HG03135 (cell line): ENCODE measurements at regions not wholly inside any gene's neighbourhood (a gene's known extent, or its start where the extent isn't known, plus 50 kb on each side); places are given as distances from the start of the nearest gene placed in this dataset.

Experiments
- ATAC-seq: cut with Tn5 transposase; IDR thresholded peaks from one replicate; pipeline ENCODE4 v1.9.1; 2021; ENCODE audit warnings: mild to moderate bottlenecking, moderate library complexity; ENCODE audit not compliant: unreplicated experiment

DNA sequence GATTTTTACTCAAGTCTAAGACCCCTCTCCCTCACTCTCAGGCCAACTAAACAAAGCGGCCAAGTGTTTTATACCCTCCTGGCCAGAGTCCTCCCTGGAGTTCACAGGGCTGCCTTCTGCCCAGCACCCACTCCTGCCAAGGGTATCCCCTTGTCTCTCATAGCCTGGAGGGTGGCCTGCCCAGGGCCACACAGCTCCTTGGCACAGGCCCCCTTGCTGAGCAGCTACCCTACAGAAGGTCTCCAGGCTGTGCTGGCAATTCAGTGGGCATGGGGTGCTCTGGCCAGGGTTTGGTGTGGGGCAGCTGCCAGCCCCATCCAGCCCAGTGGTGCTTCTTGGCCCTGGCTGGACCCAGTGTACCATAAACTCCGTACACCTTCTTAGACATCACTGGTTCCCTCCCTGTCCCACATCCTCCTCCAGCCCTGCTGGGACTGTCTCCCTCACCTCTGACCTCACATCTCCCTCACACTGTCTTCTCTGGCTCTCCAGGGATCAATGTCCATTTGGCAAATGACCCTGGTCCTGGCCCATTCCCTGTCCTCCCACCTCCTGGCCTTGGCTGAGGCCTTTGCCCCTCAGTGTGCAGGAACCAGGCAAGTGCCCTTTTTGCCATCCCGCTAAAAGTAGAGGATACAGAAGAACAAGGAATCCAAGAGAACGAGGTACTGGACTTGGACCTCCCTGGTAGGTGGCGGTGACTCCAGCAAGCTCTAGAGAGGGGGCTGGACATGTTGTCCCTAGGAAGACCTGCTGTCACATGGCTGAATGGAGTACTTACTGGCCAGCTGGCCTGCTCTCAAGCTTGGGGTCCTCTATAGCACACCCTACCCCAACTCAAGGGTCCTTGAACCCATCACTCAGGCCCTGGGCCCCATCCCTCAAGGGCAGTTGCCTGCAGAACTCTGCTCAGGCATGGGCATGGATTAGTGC is 50.0 kb upstream of the TRPM1 start:
- ATAC-seq = no peak

- ATAC-seq = no peak
Observed at GRCh38 chr15:31153531-31153930, 52.0 kb upstream of the TRPM1 start.

GRCh38 chr15:31155151-31155550 is 53.6 kb upstream of the TRPM1 start:
- no peak for ATAC-seq

DNA sequence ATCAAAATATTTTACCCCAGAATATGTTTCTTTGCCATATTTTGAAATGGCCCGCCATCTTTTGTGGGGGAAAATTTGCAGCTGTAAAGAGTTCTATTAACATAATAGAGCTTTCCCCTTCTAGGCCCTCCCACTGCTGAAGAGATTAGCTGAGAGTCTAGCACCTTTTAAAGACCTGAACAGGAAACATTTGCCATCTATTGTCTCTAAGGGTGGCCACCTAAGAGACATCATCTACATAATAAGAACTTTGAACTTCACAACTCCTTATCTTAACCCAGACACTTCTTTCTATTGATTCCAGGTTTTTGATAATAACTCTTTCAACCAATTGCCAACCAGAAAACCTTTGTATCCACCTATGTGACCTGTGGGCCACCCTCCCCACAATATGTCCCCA is 54.7 kb upstream of the TRPM1 start:
- no peak for ATAC-seq

- ATAC-seq = no peak
Observed at GRCh38 chr15:31156808-31157207, 55.3 kb upstream of the TRPM1 start.

DNA sequence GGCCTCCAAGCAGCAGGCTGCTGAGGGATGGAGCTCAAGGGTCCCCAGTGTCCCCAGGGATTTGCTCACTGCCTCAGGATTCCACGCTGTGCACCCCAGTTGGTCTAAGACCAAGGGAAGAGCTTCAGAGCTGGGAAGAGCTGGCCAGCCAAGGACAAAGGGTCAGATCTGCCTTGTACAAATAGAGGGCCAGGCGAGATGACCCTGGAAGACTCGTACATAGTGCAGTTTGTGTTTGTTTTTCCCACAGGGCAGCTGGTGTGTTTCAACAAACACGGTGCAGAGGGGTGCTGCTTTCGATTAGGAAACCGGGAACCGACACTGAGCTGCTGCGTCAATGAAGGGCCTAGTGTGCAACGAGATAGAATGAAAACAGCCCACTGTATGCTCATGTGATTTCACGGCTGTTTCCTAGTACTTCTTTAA is 56.1 kb upstream of the TRPM1 start:
- ATAC-seq = no peak

DNA sequence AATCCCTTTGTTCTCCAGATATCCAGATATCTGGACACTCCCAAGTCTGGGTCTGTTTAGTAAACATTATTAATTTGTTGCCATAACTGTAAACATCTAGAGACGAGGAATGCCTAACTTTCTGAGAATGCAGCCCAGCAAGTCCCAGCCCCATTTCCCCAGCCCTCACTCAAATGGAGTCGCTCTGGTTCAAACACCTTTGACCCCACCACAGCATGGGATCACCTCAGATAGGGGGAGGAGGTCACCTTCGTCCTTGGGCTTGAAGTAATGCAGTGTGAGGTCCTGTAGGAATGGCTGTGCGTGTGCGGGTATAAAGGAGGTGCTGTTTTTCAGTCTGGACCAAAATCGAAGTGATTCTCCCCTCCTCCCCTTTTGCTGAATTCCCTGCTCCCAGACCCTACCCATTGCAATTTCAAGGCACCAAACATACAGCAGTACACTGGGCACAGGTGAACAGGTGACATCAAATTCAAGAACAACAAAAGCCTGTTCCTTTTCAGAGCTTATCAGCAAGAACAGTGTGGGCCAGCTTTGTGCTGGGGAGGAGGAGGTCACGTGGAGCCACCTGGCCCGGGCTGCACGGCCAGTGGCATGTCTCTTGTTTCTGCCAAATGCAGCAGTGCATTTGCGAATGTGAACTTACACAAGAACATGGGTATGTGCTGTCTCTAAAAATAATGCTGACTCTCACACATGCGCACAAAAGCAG is 57.5 kb upstream of the TRPM1 start:
- ATAC-seq = no peak

DNA sequence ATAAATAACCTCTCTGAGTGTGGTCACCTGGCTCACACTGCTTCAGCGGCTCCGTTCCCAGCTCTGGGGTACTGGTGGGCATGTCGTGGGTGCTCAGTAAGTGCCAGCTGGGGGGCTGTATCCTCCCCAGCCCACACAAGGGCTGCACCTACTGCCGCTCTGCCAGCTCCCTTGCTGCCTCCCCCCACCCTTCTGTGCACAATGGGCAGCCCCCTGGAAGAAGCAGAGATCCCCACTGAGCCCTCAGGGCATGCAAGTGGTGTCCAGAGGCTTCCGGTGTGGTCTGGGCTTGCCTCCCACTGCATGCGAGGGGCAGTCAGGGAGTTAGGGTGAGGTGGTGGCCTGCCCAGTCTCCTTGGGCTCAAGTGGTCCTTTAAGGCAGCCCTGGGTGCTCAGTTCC is 58.3 kb upstream of the TRPM1 start:
- ATAC-seq = no peak

GRCh38 chr15:31160297-31160696 is 58.8 kb upstream of the TRPM1 start:
- no peak for ATAC-seq

DNA sequence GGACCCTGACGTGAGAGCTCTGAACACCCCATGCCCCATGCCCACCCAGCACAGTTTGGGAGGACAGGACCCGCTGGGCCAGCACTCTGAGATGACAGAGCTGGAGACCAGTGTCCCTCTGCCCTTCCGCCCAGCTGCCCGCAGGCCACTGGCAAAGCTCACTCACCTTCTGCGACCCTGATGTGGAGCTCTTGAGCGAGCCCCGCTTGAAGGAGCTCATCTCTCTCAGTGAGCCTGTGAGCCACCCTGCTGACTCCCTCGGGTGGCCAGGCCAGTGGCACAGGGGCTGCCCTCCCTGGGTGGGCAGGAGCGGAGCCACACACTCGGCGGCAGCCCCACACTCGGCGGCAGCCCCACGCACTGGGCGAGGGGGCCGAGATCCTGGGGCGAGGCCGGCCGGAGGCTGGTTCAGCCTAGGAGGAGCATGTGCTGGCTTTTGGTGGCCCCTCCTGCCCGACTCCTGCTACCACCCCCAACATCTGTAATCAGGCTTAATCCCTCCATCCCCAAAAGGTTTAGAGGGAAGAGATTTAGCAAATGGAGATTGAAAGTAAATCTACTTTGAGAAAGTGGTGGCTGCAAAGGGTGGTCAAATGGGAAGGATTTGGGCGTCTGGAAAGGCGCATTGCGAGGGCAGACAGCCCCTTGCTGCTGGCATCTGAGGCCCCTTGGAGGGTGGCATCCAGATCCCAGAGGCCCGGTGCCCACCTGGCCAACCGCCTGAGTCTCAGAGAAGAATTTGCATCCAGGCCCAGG is 59.4 kb upstream of the TRPM1 start:
- ATAC-seq = no peak

GRCh38 chr15:31161951-31162350 is 60.4 kb upstream of the TRPM1 start:
- ATAC-seq = no peak

- ATAC-seq = no peak
Observed at GRCh38 chr15:31162721-31163510, 61.4 kb upstream of the TRPM1 start.

- ATAC-seq = no peak
Observed at GRCh38 chr15:31163769-31164572, 62.4 kb upstream of the TRPM1 start.

- ATAC-seq = no peak
Observed at GRCh38 chr15:31164573-31164912, 63.0 kb upstream of the TRPM1 start.

GRCh38 chr15:31169558-31169957 is 68.0 kb upstream of the TRPM1 start:
- no peak for ATAC-seq

DNA sequence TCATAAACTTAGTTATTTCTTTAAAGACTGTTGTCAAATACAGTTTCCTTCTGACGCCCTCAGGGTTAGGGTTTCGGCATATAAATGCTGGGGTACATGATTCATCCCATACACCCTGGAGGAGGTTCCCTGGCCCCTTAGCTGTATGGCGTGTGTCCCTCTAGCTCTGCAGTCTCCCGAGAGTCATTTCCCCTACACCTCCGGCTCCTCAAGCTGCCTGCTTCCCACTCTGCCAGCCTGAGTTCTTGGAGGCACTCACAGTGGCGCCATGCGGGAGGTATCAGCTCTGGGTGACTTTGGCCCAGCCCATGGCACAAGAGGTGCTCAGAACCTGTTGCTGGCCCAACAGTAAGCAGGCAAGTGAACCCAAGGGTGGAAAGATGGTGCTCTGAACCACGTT is 70.2 kb upstream of the TRPM1 start:
- no peak for ATAC-seq

GRCh38 chr15:31172606-31173005 is 71.1 kb upstream of the TRPM1 start:
- no peak for ATAC-seq

GRCh38 chr15:31173790-31174450 is 72.4 kb upstream of the TRPM1 start:
- ATAC-seq = no peak

DNA sequence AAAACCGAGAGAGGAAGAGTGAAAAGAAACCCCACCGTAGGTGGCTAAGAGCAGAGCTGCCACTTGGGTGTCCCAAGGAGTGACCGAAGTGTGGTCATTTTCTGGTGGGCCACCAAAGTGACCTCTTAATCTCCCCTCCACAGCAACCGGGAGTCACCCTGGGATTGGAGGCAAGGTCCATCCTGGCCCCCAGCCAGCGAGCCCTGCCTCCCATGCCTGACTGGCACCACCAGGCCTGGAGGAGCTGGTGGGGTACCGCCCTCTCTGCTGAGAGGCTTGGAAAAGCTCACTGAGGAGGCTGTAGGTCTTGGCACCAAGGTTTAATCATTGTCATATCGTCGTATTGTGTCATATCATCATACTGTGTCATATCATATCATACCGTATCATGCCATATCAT is 74.0 kb upstream of the TRPM1 start:
- no peak for ATAC-seq
